ENCODE measurements at regions not wholly inside any gene's neighbourhood (a gene's known extent, or its start where the extent isn't known, plus 50 kb on each side); places are given as distances from the start of the nearest gene placed in this dataset.

DNA sequence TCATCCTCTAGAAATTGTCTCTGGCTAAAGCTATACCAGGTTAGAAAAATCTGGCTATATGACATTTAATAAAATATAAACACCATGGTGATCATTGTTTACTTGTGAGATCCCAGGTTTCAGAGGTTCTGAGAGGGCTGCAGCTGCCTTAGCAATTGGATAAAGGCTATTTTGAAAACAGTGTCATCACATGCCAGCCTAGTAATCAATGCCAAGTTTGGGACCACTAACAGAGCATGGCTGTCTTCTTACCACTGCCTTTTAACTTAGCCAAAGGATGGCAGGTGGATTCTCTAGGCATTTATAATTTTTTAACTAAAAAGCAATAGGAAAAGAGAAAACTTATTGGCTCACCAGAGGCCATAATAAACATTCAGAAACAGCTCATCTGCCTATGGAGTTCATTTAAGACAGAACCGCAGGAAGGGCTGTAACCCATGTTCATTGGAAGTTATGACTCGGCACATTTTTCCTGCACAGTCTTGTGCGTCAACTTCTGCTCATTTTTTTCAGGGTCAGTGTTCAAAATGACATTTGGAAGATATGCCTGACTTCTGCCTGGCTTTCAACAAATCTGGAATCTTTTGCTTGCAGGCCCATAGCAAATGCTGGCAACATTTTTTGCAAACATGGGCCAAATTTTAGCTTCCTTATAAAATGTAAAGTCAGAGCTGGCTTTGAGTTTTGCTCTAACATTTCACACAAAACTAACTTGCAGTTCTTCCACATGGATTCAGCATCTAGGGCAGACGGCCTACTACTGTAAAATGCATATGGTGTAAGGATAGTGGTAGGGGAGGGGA, 476.0 kb upstream of the TBL1XR1 start:
- no peak for DNase-seq (ENCODE audit: low spot score)

GRCh38 chr3:177674186-177674585, 476.9 kb upstream of the TBL1XR1 start:
- no peak for DNase-seq (ENCODE audit: low spot score)

DNA sequence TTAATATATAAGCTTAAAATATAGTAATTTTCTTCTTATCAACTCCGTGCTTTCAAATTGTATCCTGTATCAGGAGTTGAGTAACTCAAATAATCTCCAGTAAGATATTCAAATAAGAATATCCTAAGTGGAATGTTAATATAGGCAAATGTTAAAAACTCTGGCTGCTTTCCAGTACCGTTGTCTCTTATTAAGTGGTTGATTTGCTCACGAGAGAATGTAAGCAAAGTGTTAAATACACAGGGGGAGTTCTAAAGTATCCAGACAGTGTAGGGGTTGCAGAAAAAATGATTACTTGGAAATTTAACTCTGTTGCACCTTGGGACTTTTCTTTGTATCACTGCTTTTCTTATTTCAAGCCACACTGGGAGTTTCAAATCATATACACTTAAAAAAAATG, 478.9 kb upstream of the TBL1XR1 start:
- no peak for DNase-seq (ENCODE audit: low spot score)

GRCh38 chr3:177676947-177677587, 479.8 kb upstream of the TBL1XR1 start:
- no peak for DNase-seq (ENCODE audit: low spot score)

- no peak for DNase-seq (ENCODE audit: low spot score)
Measured at GRCh38 chr3:177679568-177680471, 482.5 kb upstream of the TBL1XR1 start.

DNA sequence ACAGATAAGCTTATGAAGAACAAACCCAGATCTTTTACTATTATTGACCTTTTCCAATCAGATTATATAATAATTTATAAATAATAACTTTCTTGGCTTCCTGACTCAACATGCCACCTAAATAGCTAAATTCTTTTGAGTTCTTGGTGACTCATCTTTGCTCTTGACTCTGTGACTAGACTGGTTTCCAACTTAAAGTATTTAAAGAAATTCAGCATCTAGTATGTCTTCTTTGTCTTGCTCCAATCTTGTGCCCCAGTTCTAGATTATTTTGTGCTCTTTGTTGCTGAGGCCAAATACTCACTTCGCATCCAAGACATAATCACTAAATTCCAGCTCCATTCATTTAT, 483.2 kb upstream of the TBL1XR1 start:
- no peak for DNase-seq (ENCODE audit: low spot score)

DNA sequence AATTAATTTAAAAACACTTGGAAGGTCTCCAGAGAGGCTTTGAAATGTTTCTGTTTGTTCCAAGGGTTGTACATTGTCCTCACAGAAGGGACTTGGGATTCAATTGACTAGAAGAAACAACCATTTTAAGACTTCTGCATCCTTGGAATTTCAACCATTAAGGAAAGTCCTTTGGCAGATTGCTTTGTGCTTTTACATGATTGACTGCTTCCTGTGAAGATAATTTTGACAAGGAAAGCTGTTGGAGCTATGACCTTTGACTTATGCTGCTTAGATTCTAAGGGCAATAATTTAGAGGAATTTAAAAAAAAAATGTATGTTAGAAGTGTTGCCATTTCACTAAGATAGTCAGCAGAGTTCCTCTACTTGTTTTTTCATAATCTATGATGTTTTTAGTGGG, 483.9 kb upstream of the TBL1XR1 start:
- no peak for DNase-seq (ENCODE audit: low spot score)

DNA sequence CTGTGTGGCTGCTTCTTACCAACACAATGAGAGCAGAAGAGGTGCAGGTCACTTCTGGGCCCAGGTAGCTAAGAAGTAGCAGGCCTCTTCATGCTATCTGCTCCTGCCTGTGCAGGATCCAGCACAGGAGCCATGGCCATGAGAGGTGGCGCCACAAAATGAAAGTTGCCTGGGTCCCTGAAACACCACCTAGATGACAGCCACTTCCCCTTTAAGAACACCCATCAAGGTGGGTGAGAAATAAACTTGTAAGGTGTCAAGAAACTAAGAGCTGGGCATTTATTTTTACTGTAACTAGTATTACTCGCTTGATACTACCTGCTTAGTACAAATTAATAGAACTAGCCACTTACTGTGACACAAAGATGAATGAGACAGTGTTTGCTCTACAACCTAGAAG, 484.6 kb upstream of the TBL1XR1 start:
- no peak for DNase-seq (ENCODE audit: low spot score)

DNA sequence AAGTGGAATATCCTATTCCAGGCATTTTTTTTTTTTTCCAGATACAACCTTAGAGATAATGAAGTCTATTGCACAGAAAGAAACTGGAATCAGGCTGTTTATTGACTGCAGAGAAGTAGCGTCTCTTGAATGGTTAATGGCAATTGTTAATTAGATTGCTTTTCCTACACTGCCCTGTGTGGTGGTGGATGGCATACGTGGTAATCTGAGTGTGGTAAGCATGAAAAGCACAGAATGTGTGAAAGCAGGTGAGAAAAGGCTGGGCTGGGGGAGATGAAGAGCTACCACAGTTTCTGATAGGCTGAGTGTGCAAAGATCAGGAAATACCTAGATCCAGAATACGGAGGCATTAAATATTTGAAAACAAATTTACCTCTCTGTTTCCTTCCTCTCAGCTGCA, 486.3 kb upstream of the TBL1XR1 start:
- DNase-seq (ENCODE audit: low spot score), result no peak

- DNase-seq (ENCODE audit: low spot score), result no peak
Measured at GRCh38 chr3:177686671-177687070, 489.4 kb upstream of the TBL1XR1 start.

- no peak for DNase-seq (ENCODE audit: low spot score)
Measured at GRCh38 chr3:177687291-177687690, 490.0 kb upstream of the TBL1XR1 start.

DNA sequence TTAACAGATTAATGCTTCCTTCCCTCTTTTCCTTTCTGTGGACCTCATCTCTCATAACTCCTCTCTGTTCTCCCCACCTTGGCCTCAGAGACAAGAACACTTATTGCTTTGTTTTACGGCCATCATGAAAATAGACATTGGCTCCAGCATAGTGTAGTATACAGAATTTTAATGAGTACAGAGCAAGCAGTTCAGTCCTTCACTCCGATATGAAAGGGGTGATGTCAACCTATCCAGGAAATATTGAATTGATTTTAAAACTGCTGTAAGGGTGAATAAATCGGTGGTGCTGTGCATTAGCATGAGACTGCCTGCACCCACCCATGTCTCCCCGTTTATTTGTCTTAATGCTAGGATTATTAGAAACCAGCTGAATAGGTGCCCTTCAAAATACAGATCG, 490.9 kb upstream of the TBL1XR1 start:
- DNase-seq (ENCODE audit: low spot score), result no peak

GRCh38 chr3:177689077-177689476, 491.8 kb upstream of the TBL1XR1 start:
- no peak for DNase-seq (ENCODE audit: low spot score)

GRCh38 chr3:177689869-177690268, 492.6 kb upstream of the TBL1XR1 start:
- no peak for DNase-seq (ENCODE audit: low spot score)

- DNase-seq (ENCODE audit: low spot score), result no peak
Measured at GRCh38 chr3:177690306-177690705, 493.0 kb upstream of the TBL1XR1 start.

DNA sequence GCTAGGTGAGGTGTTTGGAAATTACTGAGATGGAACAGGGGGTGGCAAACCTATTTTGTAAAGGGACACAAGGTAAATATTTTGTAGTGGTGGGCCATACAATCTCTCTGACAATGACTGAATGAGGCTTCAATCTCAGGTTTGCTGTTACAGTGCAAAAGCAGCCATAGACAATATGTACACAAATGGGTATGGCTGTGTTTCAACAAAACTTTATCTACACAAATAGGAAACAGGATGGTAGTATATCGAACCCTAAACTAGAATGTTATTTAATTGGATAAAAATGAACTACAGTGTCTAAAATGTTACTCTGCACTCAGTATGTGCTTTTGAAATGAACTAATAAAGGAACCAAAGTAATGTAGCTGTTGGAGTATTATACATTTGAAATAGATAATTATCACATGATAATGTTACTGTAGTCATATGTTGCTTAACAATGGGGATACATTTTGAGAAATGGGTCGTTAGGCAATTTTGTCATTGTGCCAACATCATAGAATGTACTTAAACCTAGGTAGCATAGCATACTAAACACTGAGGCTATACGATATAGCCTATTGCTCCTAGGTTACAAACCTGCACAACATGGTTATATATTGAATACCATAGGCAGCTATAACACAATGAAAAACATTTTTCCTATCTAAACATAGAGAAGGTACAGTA, 495.2 kb upstream of the TBL1XR1 start:
- no peak for DNase-seq (ENCODE audit: low spot score)

DNA sequence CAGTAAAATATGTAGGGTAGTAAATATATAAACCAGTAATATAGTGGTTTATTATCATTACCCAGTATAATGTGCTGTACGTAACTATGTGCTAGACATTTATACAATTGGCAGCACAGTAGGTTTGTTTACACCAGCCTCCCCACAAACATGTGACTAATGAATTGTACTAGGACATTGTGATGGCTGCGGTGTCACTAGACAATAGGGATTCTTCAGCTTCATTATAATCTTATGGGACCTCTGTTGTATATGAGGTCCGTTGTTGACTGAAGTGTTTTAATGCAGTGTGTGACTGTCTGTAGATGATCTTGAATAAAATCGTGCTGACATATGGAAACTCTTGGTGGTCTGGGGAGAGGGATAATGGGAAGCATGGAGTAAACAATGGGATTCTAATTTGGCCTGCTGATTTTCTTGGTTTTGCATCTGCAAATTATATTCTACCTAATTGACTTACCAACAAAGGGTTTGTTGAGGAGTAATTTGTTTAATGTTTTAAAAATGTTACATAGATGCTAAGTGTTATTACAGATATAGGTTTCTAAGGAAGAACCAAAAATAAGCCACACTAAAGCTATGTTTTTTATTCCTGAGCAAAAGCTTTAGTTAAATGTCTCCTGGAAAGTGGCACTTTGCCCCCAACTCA, 496.5 kb upstream of the TBL1XR1 start:
- DNase-seq (ENCODE audit: low spot score), result no peak

DNA sequence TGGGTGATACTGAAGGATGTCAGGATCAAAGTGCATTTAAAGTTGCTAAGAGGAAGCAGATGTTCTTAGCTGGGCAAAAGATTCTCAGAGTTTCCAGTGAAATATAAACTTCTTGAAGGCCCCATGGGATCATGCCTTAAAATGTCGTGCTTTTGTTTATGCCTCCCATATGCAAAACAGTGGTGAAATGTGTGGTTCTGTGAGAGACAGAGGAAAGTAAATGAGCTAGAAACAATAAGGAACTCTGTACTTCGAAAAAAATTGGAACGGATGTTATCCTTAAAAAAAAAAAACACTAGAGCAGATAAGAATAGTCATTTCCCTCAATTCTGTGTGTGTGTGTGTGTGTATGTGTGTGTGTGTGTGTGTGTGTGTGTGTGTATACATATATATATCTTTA, 497.0 kb upstream of the TBL1XR1 start:
- DNase-seq (ENCODE audit: low spot score), result no peak

GRCh38 chr3:177694951-177695350, 497.7 kb upstream of the TBL1XR1 start:
- DNase-seq (ENCODE audit: low spot score), result no peak

- DNase-seq (ENCODE audit: low spot score), result no peak
Measured at GRCh38 chr3:177700117-177700516, 502.8 kb upstream of the TBL1XR1 start.

- no peak for DNase-seq (ENCODE audit: low spot score)
Measured at GRCh38 chr3:177703788-177704187, 506.5 kb upstream of the TBL1XR1 start.
